Liver (tissue), 8 donors: ENCODE measurements at regions not wholly inside any gene's neighbourhood (a gene's known extent, or its start where the extent isn't known, plus 50 kb on each side); places are given as distances from the start of the nearest gene placed in this dataset.

Source experiments
- DNase-seq: peaks from one replicate; pipeline ENCODE4 v3.0.0-alpha.2; 2017; ENCODE audit warnings: low spot score
- H3K27ac ChIP-seq, 2 donors: one replicate each; pipeline ENCODE4 v1.7.0; 2013; ENCODE audit warnings: inconsistent platforms in 2 of 2, low read length in 2 of 2, control low read depth in 1 of 2, low read depth in 1 of 2, mild to moderate bottlenecking in 1 of 2
- H3K27me3 ChIP-seq, 4 donors: one replicate each; pipeline versions ENCODE4 v1.6.1 to v1.7.0; 2013; ENCODE audit warnings: low read length in 3 of 4, inconsistent platforms in 1 of 4, mild to moderate bottlenecking in 1 of 4, moderate library complexity in 1 of 4; ENCODE audit not compliant: control insufficient read depth in 4 of 4, insufficient read depth in 4 of 4
- H3K36me3 ChIP-seq, 4 donors: one replicate each; pipeline versions ENCODE4 v1.6.1 to v1.7.0; 2013; ENCODE audit warnings: low read length in 3 of 4, mild to moderate bottlenecking in 3 of 4, low read depth in 1 of 4, moderate library complexity in 1 of 4; ENCODE audit not compliant: control insufficient read depth in 4 of 4, insufficient read depth in 3 of 4
- H3K4me1 ChIP-seq, 4 donors: one replicate each; pipeline versions ENCODE4 v1.6.1 to v1.7.0; 2013; ENCODE audit warnings: low read length in 3 of 4, mild to moderate bottlenecking in 3 of 4, moderate library complexity in 1 of 4; ENCODE audit not compliant: control insufficient read depth in 4 of 4, insufficient read depth in 4 of 4
- H3K4me3 ChIP-seq, 3 donors: one replicate each; pipeline versions ENCODE4 v1.6.1 to v1.7.0; 2013; ENCODE audit warnings: low read length in 3 of 3, control low read depth in 1 of 3, low read depth in 1 of 3, mild to moderate bottlenecking in 1 of 3
- H3K9ac ChIP-seq, 2 donors: one replicate each; pipeline ENCODE4 v1.7.0; 2013; ENCODE audit warnings: low read length in 2 of 2, mild to moderate bottlenecking in 2 of 2, moderate library complexity in 2 of 2, control low read depth in 1 of 2, low read depth in 1 of 2
- H3K9me3 ChIP-seq, 4 donors: one replicate each; pipeline versions ENCODE4 v1.6.1 to v1.7.0; 2013; ENCODE audit warnings: low read length in 3 of 4; ENCODE audit not compliant: control insufficient read depth in 4 of 4
- ATF3 ChIP-seq: IDR thresholded peaks from 2 replicates; pipeline ENCODE4 v1.6.1; 2016; ENCODE audit warnings: antibody characterized with exemption
- CTCF ChIP-seq: fragments of 150-350 bp; IDR thresholded peaks from 2 replicates; pipeline ENCODE4 v1.5.1; 2017; ENCODE audit warnings: improper control_type of control experiment, low read depth, low read length; ENCODE audit not compliant: missing input control
- EGR1 ChIP-seq, 2 donors: IDR thresholded peaks; 2 replicates each; pipeline ENCODE4 v1.6.1; 2016 to 2018; ENCODE audit warnings: antibody characterized with exemption in 2 of 2, low read depth in 2 of 2
- FOXA2 ChIP-seq: IDR thresholded peaks from 2 replicates; pipeline ENCODE4 v1.6.1; 2016; ENCODE audit warnings: antibody characterized with exemption
- GABPA ChIP-seq, 2 donors: IDR thresholded peaks in 1 of 2; conservative IDR thresholded peaks in 1 of 2; 2 replicates each; pipeline ENCODE4 v1.6.1; 2016; ENCODE audit warnings: antibody characterized with exemption in 2 of 2, mild to moderate bottlenecking in 1 of 2, moderate library complexity in 1 of 2
- HNF4A ChIP-seq, 2 donors: conservative IDR thresholded peaks; 2 replicates each; pipeline ENCODE4 v1.6.1; 2016; ENCODE audit warnings: antibody characterized with exemption in 2 of 2, mild to moderate bottlenecking in 2 of 2
- HNF4G ChIP-seq: IDR thresholded peaks from 2 replicates; pipeline ENCODE4 v1.6.1; 2016; ENCODE audit warnings: antibody characterized with exemption
- JUND ChIP-seq, 2 donors: IDR thresholded peaks; 2 replicates each; pipeline ENCODE4 v1.6.1; 2016; ENCODE audit warnings: antibody characterized with exemption in 2 of 2
- MAX ChIP-seq: IDR thresholded peaks from 2 replicates; pipeline ENCODE4 v1.6.1; 2016; ENCODE audit warnings: antibody characterized with exemption
- NR2F2 ChIP-seq: IDR thresholded peaks from 2 replicates; pipeline ENCODE4 v1.6.1; 2016; ENCODE audit warnings: antibody characterized with exemption
- RAD21 ChIP-seq, 2 donors: IDR thresholded peaks; 2 replicates each; pipeline ENCODE4 v1.6.1; 2016; ENCODE audit warnings: antibody characterized with exemption in 2 of 2, mild to moderate bottlenecking in 2 of 2
- RXRA ChIP-seq, 2 donors: IDR thresholded peaks; 2 replicates each; pipeline ENCODE4 v1.6.1; 2017 to 2018; ENCODE audit warnings: antibody characterized with exemption in 2 of 2, mild to moderate bottlenecking in 1 of 2
- SP1 ChIP-seq: IDR thresholded peaks from 2 replicates; pipeline ENCODE4 v1.6.1; 2018; ENCODE audit warnings: antibody characterized with exemption, mild to moderate bottlenecking
- TAF1 ChIP-seq: conservative IDR thresholded peaks from 2 replicates; pipeline ENCODE4 v1.6.1; 2016; ENCODE audit warnings: antibody characterized with exemption, mild to moderate bottlenecking
- YY1 ChIP-seq: IDR thresholded peaks from 2 replicates; pipeline ENCODE4 v1.6.1; 2016; ENCODE audit warnings: antibody characterized with exemption, mild to moderate bottlenecking
- ZBTB33 ChIP-seq: IDR thresholded peaks from 2 replicates; pipeline ENCODE4 v1.6.1; 2016; ENCODE audit warnings: antibody characterized with exemption
- WGBS: extraction: QIAGEN DNeasy Blood & Tissue Kit; methylation state at CpG from one replicate; pipeline ENCODE4 v1.1.7; 2013; 5-methylcytosine and 5-hydroxymethylcytosine counted together
- donor health status: healthy.
- donor health status: healthy.
- donor health status: healthy.
- donor health status: healthy.
- donor health status: healthy.

- Histone ChIP-seq H3K27me3 (no peaks in the 10 kb centered on the region), H3K9ac (no peak overlapping the region), H3K36me3 (peaks cover 0 to 2% (median 0%) of the 10 kb centered on the region in 4 donors), H3K9me3 (no peaks in the 10 kb centered on the region), H3K4me3 (no peak overlapping the region), H3K27ac (no peak overlapping the region), H3K4me1 (no peaks in the 10 kb centered on the region)
- TF ChIP-seq ZBTB33 (no peak), RXRA (IDR thresholded peaks at IDR 0.05) (no peak), GABPA (IDR thresholded peaks at IDR 0.05 in 1 of 2, conservative IDR thresholded peaks at IDR 0.05 in 1 of 2) (no peak), SP1 (no peak), JUND (IDR thresholded peaks at IDR 0.05) (no peak), FOXA2 (no peak), CTCF (no peak), NR2F2 (no peak), RAD21 (IDR thresholded peaks at IDR 0.05) (no peak), HNF4A (conservative IDR thresholded peaks at IDR 0.05) (no peak), ATF3 (no peak), TAF1 (no peak), EGR1 (IDR thresholded peaks at IDR 0.05; ENCODE audit: low read depth in 2 of 2) (no peak)
- DNase-seq, result no peak
- 0% methylated on average over 1 of the region's 1 CpG for WGBS
Measured at GRCh38 chr1:213821943-213822334, 165.8 kb upstream of the PROX1 start.

- peaks cover 0 to under 1% (median 0%) of the 10 kb centered on the region in 4 donors for H3K36me3 ChIP-seq
- WGBS, result 93% methylated on average over 4 of the region's 4 CpGs
- TF ChIP-seq NR2F2, result no peak
- DNase-seq, result no peak
- no peaks in the 10 kb centered on the region for H3K27me3 ChIP-seq
- no peaks in the 10 kb centered on the region for H3K4me1 ChIP-seq
- no peak overlapping the region for H3K27ac ChIP-seq
- H3K9me3 ChIP-seq, result no peaks in the 10 kb centered on the region
- H3K4me3 ChIP-seq, result no peak overlapping the region
- H3K9ac ChIP-seq, result no peak overlapping the region
Measured at GRCh38 chr1:213826891-213827290, 160.9 kb upstream of the PROX1 start.

- no peaks in the 10 kb centered on the region for H3K4me1 ChIP-seq
- TF ChIP-seq RAD21 (IDR thresholded peaks at IDR 0.05) (no peak), EGR1 (IDR thresholded peaks at IDR 0.05; ENCODE audit: low read depth in 2 of 2) (no peak), JUND (IDR thresholded peaks at IDR 0.05) (no peak), GABPA (IDR thresholded peaks at IDR 0.05 in 1 of 2, conservative IDR thresholded peaks at IDR 0.05 in 1 of 2) (no peak), TAF1 (no peak), HNF4A (conservative IDR thresholded peaks at IDR 0.05) (no peak), HNF4G (no peak), ZBTB33 (no peak), RXRA (IDR thresholded peaks at IDR 0.05) (no peak), FOXA2 (no peak), MAX (no peak), YY1 (no peak), CTCF (no peak), NR2F2 (no peak)
- no peak overlapping the region for H3K27ac ChIP-seq
- no peaks in the 10 kb centered on the region for H3K27me3 ChIP-seq
- no peak overlapping the region for H3K4me3 ChIP-seq
- no peak overlapping the region for H3K9ac ChIP-seq
- H3K9me3 ChIP-seq, result no peaks in the 10 kb centered on the region
- no peaks in the 10 kb centered on the region for H3K36me3 ChIP-seq
- no peak for DNase-seq
- WGBS, result 87% methylated on average over 4 of the region's 4 CpGs
Measured at GRCh38 chr1:213828867-213829266, 158.9 kb upstream of the PROX1 start.
